ENCODE measurements at regions not wholly inside any gene's neighbourhood (a gene's known extent, or its start where the extent isn't known, plus 50 kb on each side); places are given as distances from the start of the nearest gene placed in this dataset.

DNA sequence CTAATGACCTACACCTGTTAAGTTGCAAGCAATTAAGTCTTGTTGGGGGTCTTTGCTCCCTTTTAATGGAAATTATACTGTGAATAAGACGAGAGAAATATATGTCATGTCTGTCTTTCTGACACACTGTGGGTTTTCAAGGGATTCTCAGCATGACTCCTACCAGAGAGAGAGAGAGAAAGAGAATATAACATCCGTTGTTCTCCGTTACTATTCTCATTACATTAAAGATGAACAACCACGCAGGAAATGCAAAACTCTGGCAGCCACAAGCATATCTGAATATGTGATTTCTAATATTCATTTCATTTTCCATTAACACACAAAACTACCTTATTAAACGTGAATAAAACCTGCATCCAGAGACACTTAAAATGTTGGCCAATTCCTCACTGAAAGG is 67.3 kb upstream of the EGLN3 start:
- Histone ChIP-seq H2AFZ (ENCODE audit: low read depth, low read length) (peak overlapping the region; percentile 81), H3K79me2 (ENCODE audit: control insufficient read depth, insufficient read depth, low read length) (no peaks in the 10 kb centered on the region), H3K9me3 (replicated peaks; ENCODE audit: control insufficient read depth, insufficient read depth, low read depth, low read length) (no peaks in the 10 kb centered on the region), H3K9me1 (ENCODE audit: control insufficient read depth, insufficient read depth, low read length) (no peaks in the 10 kb centered on the region), H3K4me3 (no peak overlapping the region), H3K27ac (ENCODE audit: extremely low read depth, low read depth, low read length) (no peak overlapping the region), H4K20me1 (replicated peaks; ENCODE audit: control insufficient read depth, insufficient read depth, low read length) (no peaks in the 10 kb centered on the region), H3K36me3 (ENCODE audit: control insufficient read depth, insufficient read depth, low read length) (no peaks in the 10 kb centered on the region), H3K4me2 (ENCODE audit: insufficient read depth, low read length) (peak overlapping the region; percentile 47), H3K27me3 (ENCODE audit: control insufficient read depth in 2 of 2, insufficient read depth in 2 of 2, low read length in 2 of 2) (no peaks in the 10 kb centered on the region), H3K4me1 (replicated peaks in 1 of 2; ENCODE audit: control insufficient read depth in 2 of 2, insufficient read depth in 2 of 2, low read length in 2 of 2) (peaks cover 0 to 9% of the 10 kb centered on the region in 2 experiments; a peak in 2 of 5 replicates), H3K9ac (ENCODE audit: insufficient read depth in 1 of 2, low read depth in 2 of 2, low read length in 2 of 2) (no peak overlapping the region)
- ATAC-seq (no peak), DNase-seq (ENCODE audit: extremely low read depth in 1 of 4, low spot score in 3 of 4) (no peak), FAIRE-seq (no peak)
- BruUV-seq (replicated peaks): no TSS peak
- 55% methylated on average over 5 of the region's 5 CpGs for WGBS (ENCODE audit: insufficient coverage, low coverage, missing lambda C conversion rate)
- intact Hi-C loops (cut with micrococcal nuclease): no loop called here
- POLR2A ChIA-PET: interaction anchor here (1.1 kb wide), 1 partner anchor 67 kb away, joined by 6 read pairs; the partner anchor contains the start of gene EGLN3
- CTCF ChIA-PET (ENCODE audit: low intra/inter-chr PET ratio): no interaction called here
- TF ChIP-seq RAD21 (CRISPR knock-in tag; conservative IDR thresholded peaks at IDR 0.05 in 1 of 2, IDR thresholded peaks at IDR 0.05 in 1 of 2): 0 out of 4 replicates have a peak, but pooled peaks of 1 of the 2 experiments have one; percentile 2
- no peak for TF ChIP-seq SRSF1 (IDR thresholded peaks at IDR 0.05; ENCODE audit: low read depth, low read length)
- in situ Hi-C loops (cut with MboI): no loop called here

DNA sequence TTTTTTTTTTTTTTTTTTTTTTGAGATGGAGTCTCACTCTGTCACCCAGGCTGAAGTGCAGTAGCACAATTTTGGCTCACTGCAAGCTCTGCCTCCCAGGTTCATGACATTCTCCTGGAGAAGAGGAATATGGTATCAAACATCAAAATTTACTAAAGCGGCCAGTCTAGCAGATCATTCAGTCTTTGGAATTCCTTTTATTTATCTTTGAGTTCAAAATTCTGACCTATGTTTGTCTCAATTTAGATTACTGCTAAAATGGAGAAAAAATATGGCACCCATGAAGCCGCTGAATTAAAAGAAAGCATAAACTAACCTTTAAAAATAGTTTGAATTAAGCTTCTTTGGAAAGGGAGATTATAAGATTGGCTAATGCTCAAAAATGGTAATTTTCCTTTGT is 64.5 kb upstream of the EGLN3 start:
- Histone ChIP-seq H3K36me3 (ENCODE audit: control insufficient read depth, insufficient read depth, low read length) (no peaks in the 10 kb centered on the region), H3K27me3 (ENCODE audit: control insufficient read depth in 2 of 2, insufficient read depth in 2 of 2, low read length in 2 of 2) (no peaks in the 10 kb centered on the region), H3K79me2 (ENCODE audit: control insufficient read depth, insufficient read depth, low read length) (no peaks in the 10 kb centered on the region), H3K9me3 (replicated peaks; ENCODE audit: control insufficient read depth, insufficient read depth, low read depth, low read length) (no peaks in the 10 kb centered on the region), H3K9me1 (ENCODE audit: control insufficient read depth, insufficient read depth, low read length) (no peaks in the 10 kb centered on the region), H3K4me2 (ENCODE audit: insufficient read depth, low read length) (no peak overlapping the region), H3K4me3 (no peak overlapping the region), H3K27ac (ENCODE audit: extremely low read depth, low read depth, low read length) (no peak overlapping the region), H3K9ac (ENCODE audit: insufficient read depth in 1 of 2, low read depth in 2 of 2, low read length in 2 of 2) (no peak overlapping the region), H3K4me1 (replicated peaks in 1 of 2; ENCODE audit: control insufficient read depth in 2 of 2, insufficient read depth in 2 of 2, low read length in 2 of 2) (peaks cover 0 to 17% of the 10 kb centered on the region in 2 experiments; a peak in 2 of 5 replicates), H4K20me1 (replicated peaks; ENCODE audit: control insufficient read depth, insufficient read depth, low read length) (no peaks in the 10 kb centered on the region), H2AFZ (ENCODE audit: low read depth, low read length) (no peak overlapping the region)
- intact Hi-C loops (cut with micrococcal nuclease) (no loop called here), in situ Hi-C loops (cut with MboI) (no loop called here)
- FAIRE-seq: no peak
- no peak for ATAC-seq
- DNase-seq (ENCODE audit: extremely low read depth in 1 of 4, low spot score in 3 of 4): no peak
- no TSS peak for BruUV-seq (replicated peaks)
- CTCF ChIA-PET (ENCODE audit: low intra/inter-chr PET ratio): no interaction called here
- POLR2A ChIA-PET: no interaction called here
- WGBS (ENCODE audit: insufficient coverage, low coverage, missing lambda C conversion rate): 67% methylated on average over 2 of the region's 2 CpGs
- TF ChIP-seq SRSF9 (IDR thresholded peaks at IDR 0.05; ENCODE audit: borderline replicate concordance, low read depth, low read length): no peak
- TF ChIP-seq CBFA2T2 (conservative IDR thresholded peaks at IDR 0.05): no peak
- TF ChIP-seq TAL1 (IDR thresholded peaks at IDR 0.05): no peak
- TF ChIP-seq POLR3A (IDR thresholded peaks at IDR 0.05; ENCODE audit: borderline replicate concordance, extremely low read depth, insufficient read depth, insufficient read length): no peak
- TF ChIP-seq, protein P1, sequence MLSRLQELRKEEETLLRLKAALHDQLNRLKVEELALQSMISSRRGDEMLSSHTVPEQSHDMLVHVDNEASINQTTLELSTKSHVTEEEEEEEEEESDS (CRISPR knock-in tag; IDR thresholded peaks at IDR 0.05): no peak
- TF ChIP-seq HMG20A (CRISPR knock-in tag; conservative IDR thresholded peaks at IDR 0.05): no peak
- TF ChIP-seq, protein P2, sequence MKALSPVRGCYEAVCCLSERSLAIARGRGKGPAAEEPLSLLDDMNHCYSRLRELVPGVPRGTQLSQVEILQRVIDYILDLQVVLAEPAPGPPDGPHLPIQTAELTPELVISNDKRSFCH (CRISPR knock-in tag; IDR thresholded peaks at IDR 0.05): no peak
- TF ChIP-seq, protein P2 (tag; IDR thresholded peaks at IDR 0.05): no peak
- TF ChIP-seq, protein P3, sequence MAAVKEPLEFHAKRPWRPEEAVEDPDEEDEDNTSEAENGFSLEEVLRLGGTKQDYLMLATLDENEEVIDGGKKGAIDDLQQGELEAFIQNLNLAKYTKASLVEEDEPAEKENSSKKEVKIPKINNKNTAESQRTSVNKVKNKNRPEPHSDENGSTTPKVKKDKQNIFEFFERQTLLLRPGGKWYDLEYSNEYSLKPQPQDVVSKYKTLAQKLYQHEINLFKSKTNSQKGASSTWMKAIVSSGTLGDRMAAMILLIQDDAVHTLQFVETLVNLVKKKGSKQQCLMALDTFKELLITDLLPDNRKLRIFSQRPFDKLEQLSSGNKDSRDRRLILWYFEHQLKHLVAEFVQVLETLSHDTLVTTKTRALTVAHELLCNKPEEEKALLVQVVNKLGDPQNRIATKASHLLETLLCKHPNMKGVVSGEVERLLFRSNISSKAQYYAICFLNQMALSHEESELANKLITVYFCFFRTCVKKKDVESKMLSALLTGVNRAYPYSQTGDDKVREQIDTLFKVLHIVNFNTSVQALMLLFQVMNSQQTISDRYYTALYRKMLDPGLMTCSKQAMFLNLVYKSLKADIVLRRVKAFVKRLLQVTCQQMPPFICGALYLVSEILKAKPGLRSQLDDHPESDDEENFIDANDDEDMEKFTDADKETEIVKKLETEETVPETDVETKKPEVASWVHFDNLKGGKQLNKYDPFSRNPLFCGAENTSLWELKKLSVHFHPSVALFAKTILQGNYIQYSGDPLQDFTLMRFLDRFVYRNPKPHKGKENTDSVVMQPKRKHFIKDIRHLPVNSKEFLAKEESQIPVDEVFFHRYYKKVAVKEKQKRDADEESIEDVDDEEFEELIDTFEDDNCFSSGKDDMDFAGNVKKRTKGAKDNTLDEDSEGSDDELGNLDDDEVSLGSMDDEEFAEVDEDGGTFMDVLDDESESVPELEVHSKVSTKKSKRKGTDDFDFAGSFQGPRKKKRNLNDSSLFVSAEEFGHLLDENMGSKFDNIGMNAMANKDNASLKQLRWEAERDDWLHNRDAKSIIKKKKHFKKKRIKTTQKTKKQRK (IDR thresholded peaks at IDR 0.05; ENCODE audit: borderline replicate concordance, low read depth, low read length): no peak
- no peak for TF ChIP-seq ZFP36 (IDR thresholded peaks at IDR 0.05; ENCODE audit: low read depth, low read length, partially characterized antibody)
- no peak for TF ChIP-seq ATF7 (IDR thresholded peaks at IDR 0.05)

All from K562 (cell line).